HCEC 1CT (cell line): ENCODE measurements at regions not wholly inside any gene's neighbourhood (a gene's known extent, or its start where the extent isn't known, plus 50 kb on each side); places are given as distances from the start of the nearest gene placed in this dataset.
"Not testable (repeated sequence)": the region's sequence is repeated elsewhere in the genome, so short reads cannot be mapped to it uniquely, and the experiment has no call there.

Source experiments
- DNase-seq: peaks from one replicate; pipeline ENCODE4 v3.0.0-alpha.2; 2017

DNA sequence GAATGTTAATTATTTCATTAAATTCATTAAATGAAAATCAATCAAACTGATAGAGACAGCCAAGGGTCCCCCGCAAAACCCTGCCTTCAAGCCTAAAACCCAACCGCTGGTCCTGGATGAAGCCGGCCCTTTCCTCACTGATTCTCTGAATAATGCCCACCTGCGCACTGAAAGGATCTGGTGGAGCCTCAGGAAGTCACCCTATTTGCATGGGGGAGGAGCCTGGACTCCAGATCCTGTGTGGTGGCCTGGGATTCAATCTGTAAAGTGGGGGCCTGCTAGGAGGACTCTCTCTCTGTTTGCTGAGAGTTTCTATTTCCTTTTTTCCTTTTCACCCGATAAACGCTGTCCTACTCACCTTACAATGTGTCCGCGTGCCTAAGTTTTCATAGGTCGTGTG, 97.9 kb upstream of the ADAMTS3 start:
- no peak for DNase-seq

DNA sequence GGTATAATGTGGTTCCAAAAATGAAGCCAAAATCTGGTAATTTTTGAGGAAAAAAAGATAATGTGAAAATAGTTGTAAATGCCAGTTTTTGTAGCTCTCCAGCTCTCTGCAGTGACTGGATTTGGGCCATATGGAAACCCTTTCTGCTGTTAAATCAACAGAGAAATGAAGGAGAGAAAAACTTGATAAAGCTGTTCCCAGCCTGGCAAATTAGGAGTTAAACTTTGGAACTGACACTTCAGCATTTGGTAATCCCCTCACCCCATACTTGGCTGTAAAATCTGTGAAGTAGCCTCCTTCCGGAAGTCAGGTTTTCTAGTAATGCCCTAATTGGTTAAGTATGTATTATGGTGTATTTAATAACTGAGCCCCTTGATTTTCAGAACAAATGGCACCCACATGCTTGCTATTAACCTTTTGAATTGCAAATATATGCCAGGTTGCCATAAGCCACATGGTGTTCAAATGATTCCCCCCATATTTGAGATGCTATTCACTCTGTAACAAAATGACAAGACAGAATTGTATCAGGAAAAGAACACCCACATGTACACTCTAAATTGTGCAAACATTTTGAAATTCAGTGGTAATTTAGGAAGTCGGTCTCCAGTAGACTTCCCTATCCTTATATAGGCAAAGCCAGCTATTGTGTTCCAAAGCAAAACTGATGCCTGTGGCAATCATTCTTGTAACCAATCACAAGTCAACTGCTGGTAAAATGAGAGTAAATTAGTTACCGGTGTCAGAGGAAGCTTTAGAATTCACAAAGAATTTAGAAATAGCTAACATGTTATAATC, 96.3 kb upstream of the ADAMTS3 start:
- no peak for DNase-seq

DNA sequence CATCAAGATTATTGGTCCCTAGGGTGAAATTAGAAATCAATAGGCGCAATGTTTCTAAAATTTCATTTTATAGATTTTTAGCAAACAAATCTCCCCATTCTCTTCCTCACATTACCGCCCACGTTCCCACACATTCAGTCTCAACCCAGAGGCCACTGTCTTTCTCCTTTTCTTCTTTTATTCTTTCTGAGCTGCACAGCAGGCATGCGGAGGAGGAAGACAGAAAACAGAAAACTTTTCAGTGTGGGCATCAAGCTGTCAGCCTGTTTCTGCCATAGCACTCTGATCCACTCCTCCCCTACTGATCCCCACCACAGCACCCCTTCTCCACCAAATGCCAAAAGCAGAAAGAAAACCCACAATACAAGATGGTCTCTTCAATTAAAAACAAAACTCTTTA, 94.8 kb upstream of the ADAMTS3 start:
- no peak for DNase-seq

DNA sequence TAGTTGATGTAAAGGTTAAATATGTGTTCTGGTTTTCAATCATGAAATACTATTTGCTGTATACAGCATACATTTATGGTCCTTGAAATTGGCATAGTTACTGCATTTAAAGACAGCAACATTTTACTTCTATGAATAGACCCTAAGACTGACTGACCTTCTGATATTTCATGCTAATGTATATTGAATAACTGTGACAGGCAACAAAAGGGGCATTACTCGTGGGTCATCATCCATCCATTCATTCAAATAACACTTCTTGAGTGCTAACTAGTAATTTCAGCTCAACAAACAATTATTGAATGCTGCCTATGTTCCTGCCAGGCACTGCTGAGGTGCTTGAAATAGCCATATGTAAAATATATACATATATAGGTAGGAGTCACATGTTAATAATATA, 92.8 kb upstream of the ADAMTS3 start:
- no peak for DNase-seq

DNA sequence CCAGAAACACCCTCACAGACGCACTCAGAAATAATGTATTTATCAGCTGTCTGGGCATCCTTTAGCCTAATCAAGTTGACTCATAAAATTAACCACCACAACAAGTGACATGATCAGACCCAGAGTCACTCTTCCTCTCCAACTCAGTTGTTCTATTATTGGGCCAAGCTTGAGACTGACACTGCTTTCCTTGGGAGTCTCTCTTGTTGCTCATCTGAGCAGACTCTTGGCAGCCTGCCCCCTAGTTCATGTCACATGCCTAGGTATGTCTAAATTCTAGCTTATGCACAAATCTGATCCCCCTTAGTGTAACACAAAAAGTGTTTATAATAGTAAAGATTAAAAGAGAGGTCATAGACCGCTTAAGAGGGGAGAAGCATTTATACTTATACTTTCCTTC, 72.6 kb upstream of the ADAMTS3 start:
- DNase-seq: no peak

DNA sequence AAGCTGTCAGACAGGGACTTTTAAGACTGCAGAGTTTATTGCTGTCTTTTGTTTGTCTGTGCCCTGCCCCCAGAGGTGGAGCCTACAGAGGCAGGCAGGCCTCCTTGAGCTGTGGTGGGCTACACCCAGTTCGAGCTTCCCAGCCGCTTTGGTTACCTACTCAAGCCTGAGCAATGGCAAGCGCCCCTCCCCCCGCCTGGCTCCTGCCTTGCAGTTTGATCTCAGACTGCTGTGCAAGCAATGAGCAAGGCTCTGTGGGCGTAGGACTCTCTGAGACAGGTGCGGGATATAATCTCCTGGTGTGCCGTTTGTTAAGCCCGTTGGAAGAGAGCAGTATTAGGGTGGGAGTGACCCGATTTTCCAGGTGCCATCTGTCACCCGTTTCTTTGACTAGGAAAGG, 67.8 kb upstream of the ADAMTS3 start:
- not testable (repeated sequence) for DNase-seq

DNA sequence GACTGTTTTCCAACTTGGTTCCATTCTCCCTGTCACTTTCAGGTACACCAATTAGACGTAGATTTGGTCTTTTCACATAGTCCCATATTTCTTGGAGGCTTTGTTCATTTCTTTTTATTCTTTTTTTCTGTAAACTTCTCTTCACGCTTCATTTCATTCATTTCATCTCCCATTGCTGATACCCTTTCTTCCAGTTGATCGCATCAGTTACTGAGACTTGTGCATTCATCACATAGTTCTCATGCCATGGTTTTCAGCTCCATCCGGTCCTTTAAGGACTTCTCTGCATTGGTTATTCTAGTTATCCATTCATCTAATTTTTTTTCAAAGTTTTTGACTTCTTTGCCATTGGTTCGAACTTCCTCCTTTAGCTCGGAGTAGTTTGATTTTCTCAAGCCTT, 66.9 kb upstream of the ADAMTS3 start:
- DNase-seq: not testable (repeated sequence)

DNA sequence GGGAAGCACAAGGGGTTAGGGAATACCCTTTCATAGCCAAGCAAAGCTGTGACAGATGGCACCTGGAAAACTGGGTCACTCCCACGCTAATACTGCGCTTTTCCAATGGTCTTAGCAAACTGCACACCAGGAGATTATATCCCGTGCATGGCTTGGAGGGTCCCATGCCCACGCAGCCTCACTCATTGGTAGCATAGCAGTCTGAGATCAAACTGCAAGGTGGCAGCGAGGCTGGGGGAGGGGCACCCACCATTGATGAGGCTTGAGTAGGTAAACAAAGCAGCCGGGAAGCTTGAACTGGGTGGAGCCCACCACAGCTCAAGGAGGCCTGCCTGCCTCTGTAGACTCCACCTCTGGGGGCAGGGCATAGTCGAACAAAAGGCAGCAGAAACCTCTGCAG, 63.2 kb upstream of the ADAMTS3 start:
- not testable (repeated sequence) for DNase-seq

DNA sequence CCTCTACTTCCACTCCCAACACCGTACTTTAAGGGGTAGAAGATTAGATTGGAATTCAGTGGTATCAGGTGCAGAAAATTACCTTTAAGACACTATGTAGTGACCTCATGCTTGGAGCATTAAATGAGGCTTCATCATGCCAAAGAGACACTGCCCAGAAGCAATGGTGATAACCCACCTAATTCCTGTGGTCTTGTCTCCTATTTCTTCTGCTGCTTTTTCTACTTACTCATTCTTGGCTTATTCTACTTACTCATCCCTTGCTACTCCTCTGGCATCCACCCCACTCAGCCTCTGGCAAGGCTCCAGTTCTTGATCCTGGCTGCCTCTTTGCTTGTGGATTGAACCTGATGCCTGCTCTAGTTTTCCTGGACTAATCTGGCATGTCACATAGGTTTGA, 62.3 kb upstream of the ADAMTS3 start:
- no peak for DNase-seq

DNA sequence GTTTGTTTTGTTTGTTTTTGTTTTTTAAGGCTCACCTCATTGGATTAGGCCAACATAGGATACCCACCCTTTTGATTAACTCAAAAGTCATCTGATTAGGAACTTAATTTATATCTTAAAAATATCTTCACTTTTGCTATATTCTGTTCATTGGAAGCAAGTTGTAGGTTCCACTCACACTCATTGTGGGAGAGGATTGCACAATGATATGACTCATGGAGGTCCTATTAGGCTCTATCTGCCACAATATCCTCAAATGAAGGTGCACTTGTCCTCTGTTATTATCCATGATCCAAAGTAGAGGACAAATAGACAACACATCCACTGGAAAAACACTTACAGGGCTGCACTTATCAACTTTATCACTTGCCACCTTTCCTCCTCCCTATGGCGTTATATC, 60.5 kb upstream of the ADAMTS3 start:
- no peak for DNase-seq

DNA sequence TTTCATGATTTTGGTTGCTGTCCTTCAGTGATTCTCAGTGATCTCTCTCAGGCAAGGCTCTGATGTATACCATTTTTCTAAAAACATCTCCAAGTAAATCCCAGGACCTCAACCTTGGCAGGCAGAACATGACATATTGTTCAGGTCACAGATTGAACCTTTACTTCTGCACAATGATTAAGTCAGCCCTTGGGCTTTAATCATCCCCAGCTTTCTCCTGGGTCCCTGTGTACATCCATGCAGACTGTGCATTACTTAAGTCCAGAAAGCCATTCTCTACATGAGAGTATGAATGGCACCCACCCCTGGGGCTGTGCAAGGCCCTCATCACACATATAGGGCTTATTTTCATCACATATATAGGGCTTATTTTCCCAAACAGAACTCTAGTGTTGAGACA, 58.7 kb upstream of the ADAMTS3 start:
- no peak for DNase-seq
